Spinal cord (tissue), 9 donors: ENCODE measurements at regions not wholly inside any gene's neighbourhood (a gene's known extent, or its start where the extent isn't known, plus 50 kb on each side); places are given as distances from the start of the nearest gene placed in this dataset.
"Not testable (repeated sequence)": the region's sequence is repeated elsewhere in the genome, so short reads cannot be mapped to it uniquely, and the experiment has no call there.

Experiments used
- DNase-seq, 6 donors: peaks; one replicate each; pipeline versions ENCODE4 v3.0.0 to v3.0.0-alpha.2; 2013 to 2015; ENCODE audit warnings: low spot score in 6 of 6, low read depth in 4 of 6
- H3K27ac ChIP-seq: one replicate; pipeline ENCODE4 v1.5.1; 2013; ENCODE audit warnings: low read depth, low read length, control low read depth
- H3K27me3 ChIP-seq: one replicate; pipeline ENCODE4 v1.6.1; 2013; ENCODE audit warnings: low read length; ENCODE audit not compliant: control insufficient read depth, insufficient read depth
- H3K36me3 ChIP-seq: one replicate; pipeline ENCODE4 v1.6.1; 2013; ENCODE audit warnings: low read length; ENCODE audit not compliant: control insufficient read depth, insufficient read depth
- H3K4me1 ChIP-seq: one replicate; pipeline ENCODE4 v1.6.1; 2013; ENCODE audit warnings: low read length; ENCODE audit not compliant: control insufficient read depth, insufficient read depth
- H3K4me3 ChIP-seq: one replicate; pipeline ENCODE4 v1.5.1; 2013; ENCODE audit warnings: low read depth, low read length, control low read depth
- H3K9me3 ChIP-seq: one replicate; pipeline ENCODE4 v1.6.1; 2013; ENCODE audit warnings: low read length; ENCODE audit not compliant: control insufficient read depth, insufficient read depth
- WGBS: methylation state at CpG from one replicate; pipeline ENCODE4 v1.1.5; 2013; ENCODE audit warnings: missing lambda C conversion rate; ENCODE audit not compliant: insufficient coverage; 5-methylcytosine and 5-hydroxymethylcytosine counted together
- donor health status: healthy.

DNA sequence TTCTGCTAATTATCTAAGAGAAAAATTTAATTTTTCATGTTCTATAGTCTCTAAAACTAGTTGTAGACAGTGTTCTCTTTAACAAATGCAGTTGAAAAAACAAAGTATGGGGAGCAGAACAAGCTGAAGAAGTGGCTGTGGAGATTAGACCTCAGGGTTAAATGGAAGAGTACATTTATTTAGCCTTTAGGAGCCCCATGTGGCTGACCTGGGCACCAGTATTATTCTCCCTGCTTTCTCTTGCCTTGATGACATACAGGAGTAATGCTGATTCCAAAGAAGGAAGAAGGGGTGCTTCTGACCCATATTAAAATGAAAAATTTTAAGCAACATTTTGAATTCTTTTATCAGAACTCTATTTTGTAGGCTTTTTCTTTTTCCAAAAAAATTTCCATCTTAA, 312.3 kb upstream of the RIOK2 start:
- no peaks in the 10 kb centered on the region for H3K4me1 ChIP-seq
- H3K27ac ChIP-seq = no peak overlapping the region
- H3K4me3 ChIP-seq = no peak overlapping the region
- no peaks in the 10 kb centered on the region for H3K27me3 ChIP-seq
- H3K36me3 ChIP-seq = no peaks in the 10 kb centered on the region
- H3K9me3 ChIP-seq = no peaks in the 10 kb centered on the region
- DNase-seq = no peak

DNA sequence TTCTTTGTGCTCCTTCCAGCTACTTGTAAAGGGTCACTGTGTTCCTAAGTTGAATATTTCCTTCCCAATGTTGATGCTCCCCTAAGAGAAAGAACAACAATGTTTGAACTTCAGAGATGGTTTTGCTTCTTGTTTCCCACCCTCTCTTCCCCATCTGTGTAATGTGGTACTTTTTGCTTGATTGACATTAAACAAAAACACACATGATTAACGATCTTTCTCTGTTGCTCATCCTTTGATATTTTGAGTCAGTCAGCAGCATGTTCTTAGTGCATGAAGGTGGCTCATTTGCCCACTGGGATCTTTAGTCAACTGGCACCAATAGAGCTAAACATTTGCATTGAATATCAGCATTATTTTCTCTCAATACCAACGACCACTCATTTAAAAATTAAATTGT, 313.0 kb upstream of the RIOK2 start:
- DNase-seq = no peak
- no CpG with 5 or more reads among the region's 2 CpGs for WGBS

DNA sequence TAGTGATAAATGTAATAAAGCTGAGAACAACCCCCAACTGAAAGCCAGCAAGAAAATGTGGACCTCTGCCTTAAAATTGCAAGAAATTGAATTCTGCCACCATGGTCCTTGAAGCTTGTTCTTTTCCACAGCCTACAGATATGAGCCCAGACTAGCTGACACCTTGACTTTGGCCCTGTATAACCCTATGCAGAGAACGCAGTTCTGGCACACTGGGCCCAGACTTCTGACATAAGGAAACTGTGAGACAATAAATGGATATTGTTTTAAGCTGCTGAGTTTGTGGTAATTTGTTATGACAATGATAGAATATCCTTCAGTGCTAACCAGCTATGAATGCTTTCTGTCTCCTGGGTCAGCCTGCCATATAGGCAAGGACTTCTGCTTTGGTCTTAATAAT, 315.6 kb upstream of the RIOK2 start:
- WGBS = no CpG with 5 or more reads among the region's 1 CpG
- Histone ChIP-seq H3K27ac (no peak overlapping the region), H3K27me3 (no peaks in the 10 kb centered on the region), H3K36me3 (no peaks in the 10 kb centered on the region), H3K9me3 (no peaks in the 10 kb centered on the region), H3K4me3 (no peak overlapping the region), H3K4me1 (no peaks in the 10 kb centered on the region)
- DNase-seq = no peak

More for the DNA sequence above, 313.0 kb upstream of the RIOK2 start:
- no peaks in the 10 kb centered on the region for H3K4me1 ChIP-seq
- no peak overlapping the region for H3K27ac ChIP-seq
- no peaks in the 10 kb centered on the region for H3K36me3 ChIP-seq
- no peak overlapping the region for H3K4me3 ChIP-seq
- no peaks in the 10 kb centered on the region for H3K27me3 ChIP-seq
- H3K9me3 ChIP-seq = no peaks in the 10 kb centered on the region

DNA sequence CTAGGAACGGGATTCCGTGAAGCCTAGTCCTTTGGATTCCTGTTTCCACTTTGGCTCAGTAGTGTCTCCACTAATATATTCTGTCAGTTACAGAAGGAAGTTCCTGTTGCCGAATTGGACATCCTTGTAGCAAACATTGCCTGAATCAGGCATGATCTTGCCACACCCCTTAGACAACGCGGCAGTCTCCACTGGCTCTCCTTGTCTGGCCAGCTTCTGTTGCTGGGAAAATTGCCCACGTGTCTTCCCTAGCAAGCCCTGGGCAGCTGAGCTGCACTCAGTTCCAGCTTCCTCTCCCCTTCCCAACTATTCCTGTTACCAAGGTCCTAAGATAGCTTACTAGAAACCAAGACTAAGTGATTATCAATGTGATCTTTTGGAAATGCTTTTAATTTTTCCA, 316.6 kb upstream of the RIOK2 start:
- no peak overlapping the region for H3K4me3 ChIP-seq
- no peak overlapping the region for H3K27ac ChIP-seq
- DNase-seq = no peak
- H3K4me1 ChIP-seq = no peaks in the 10 kb centered on the region
- WGBS = 73% methylated on average over 4 of the region's 6 CpGs
- no peaks in the 10 kb centered on the region for H3K27me3 ChIP-seq
- no peaks in the 10 kb centered on the region for H3K9me3 ChIP-seq
- H3K36me3 ChIP-seq = no peaks in the 10 kb centered on the region

DNA sequence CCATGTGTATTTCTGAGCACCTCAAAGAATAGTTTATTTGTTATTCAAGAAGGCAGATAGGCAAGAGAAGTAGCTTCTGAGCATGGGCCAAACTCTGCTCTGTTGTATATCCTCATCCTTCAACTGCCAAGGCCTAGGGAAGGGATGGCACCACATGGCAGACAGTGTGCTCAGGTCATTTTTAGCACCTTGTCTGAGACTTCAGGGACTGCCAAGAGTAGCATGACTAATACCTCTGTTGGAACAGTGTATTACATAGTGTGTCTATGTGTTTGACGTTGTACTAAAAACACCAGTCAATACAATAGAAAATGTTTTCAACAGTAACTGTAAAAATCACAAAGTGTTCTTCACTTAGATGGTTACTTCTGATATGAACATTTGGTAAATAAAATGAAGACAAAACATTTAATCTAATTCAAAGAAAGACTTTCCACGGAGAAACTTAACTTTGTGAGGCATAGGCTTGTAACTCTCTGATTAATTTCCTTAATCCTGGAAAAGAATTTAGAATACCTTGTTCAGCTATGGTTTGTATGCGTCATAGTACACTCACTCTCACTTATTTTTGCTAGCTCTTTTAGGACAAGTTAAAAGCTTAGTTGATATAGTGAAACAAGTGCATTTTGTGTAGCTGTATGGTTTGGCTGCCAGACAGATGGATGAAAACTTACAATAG, 318.4 kb upstream of the RIOK2 start:
- H3K27me3 ChIP-seq = no peaks in the 10 kb centered on the region
- no peaks in the 10 kb centered on the region for H3K4me1 ChIP-seq
- H3K4me3 ChIP-seq = no peak overlapping the region
- no peaks in the 10 kb centered on the region for H3K9me3 ChIP-seq
- H3K27ac ChIP-seq = no peak overlapping the region
- no peak for DNase-seq
- H3K36me3 ChIP-seq = no peaks in the 10 kb centered on the region
- no CpG with 5 or more reads among the region's 3 CpGs for WGBS

DNA sequence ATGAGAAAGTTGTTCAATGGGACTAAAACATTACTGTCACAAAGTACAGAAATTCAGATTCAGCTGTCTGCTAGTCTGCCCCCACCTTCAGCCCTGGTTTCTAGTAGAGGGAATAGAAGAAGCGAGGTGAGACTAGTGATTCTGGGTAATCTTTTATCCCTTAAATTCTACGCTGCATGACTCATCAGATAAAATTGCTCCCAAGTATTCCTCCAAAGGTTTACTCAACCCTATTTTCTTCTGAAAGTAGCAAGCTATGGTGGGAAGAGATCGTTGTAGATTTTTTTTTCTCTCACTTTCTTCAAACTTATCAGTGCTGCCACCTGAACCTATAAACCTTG, 318.9 kb upstream of the RIOK2 start:
- Histone ChIP-seq H3K4me1 (no peaks in the 10 kb centered on the region), H3K27me3 (no peaks in the 10 kb centered on the region), H3K9me3 (no peaks in the 10 kb centered on the region), H3K4me3 (no peak overlapping the region), H3K27ac (no peak overlapping the region), H3K36me3 (no peaks in the 10 kb centered on the region)
- no CpG with 5 or more reads among the region's 3 CpGs for WGBS
- DNase-seq = no peak

DNA sequence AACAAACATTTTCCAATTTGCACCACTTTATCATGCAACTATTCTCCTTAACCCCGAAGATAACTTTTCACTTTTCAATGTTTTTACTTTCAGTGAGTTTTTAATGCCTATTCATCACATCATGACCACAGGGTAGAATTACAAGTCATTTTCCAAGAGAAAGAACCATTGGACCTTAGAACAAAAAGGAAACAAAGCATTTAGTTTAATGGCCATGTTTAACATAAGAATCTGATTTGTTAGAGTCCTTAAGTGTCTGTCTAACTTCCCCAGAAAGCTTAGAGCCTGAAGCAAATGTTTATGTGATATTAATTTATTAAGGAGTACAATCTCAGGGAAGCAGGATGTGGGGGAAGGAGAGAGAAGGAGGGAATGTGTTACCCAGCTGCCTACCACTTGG, 325.8 kb upstream of the RIOK2 start:
- Histone ChIP-seq H3K4me1 (no peaks in the 10 kb centered on the region), H3K4me3 (no peak overlapping the region), H3K9me3 (no peaks in the 10 kb centered on the region), H3K27me3 (no peaks in the 10 kb centered on the region), H3K36me3 (no peaks in the 10 kb centered on the region), H3K27ac (no peak overlapping the region)
- WGBS = 20% methylated on average over 1 of the region's 1 CpG
- peak in 1 of 6 donors; percentile 6 for DNase-seq

DNA sequence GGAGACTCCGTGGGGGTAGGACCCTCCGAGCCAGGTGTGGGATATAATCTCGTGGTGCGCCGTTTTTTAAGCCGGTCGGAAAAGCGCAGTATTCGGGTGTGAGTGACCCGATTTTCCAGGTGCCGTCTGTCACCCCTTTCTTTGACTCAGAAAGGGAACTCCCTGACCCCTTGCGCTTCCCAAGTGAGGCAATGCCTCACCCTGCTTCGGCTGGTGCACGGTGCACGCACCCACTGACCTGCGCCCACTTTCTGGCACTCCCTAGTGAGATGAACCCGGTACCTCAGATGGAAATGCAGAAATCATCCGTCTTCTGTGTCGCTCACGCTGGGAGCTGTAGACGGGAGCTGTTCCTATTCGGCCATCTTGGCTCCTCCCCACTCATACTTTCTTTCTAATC, 336.5 kb upstream of the RIOK2 start:
- H3K36me3 ChIP-seq, DNase-seq, H3K27ac ChIP-seq, H3K4me1 ChIP-seq, H3K27me3 ChIP-seq, H3K4me3 ChIP-seq, H3K9me3 ChIP-seq: not testable (repeated sequence)
- 94% methylated on average over 22 of the region's 22 CpGs for WGBS

DNA sequence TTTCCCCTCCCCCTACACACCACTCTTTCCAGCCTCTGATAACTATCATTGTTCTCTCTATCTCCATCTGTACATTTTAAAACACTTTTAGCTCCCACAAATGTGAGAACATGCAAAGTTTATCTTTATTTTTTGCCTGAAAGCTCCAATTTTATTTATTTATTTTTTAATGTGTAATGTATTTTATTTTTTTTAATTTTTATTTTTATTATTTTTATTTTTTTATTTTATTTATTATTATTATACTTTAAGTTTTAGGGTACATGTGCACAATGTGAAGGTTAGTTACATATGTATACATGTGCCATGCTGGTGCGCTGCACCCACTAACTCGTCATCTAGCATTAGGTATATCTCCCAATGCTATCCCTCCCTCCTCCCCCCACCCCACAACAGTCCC, 340.3 kb upstream of the RIOK2 start:
- H3K36me3 ChIP-seq, H3K27ac ChIP-seq, H3K27me3 ChIP-seq, H3K4me3 ChIP-seq, DNase-seq, H3K4me1 ChIP-seq, H3K9me3 ChIP-seq: not testable (repeated sequence)
- no CpG with 5 or more reads among the region's 2 CpGs for WGBS

DNA sequence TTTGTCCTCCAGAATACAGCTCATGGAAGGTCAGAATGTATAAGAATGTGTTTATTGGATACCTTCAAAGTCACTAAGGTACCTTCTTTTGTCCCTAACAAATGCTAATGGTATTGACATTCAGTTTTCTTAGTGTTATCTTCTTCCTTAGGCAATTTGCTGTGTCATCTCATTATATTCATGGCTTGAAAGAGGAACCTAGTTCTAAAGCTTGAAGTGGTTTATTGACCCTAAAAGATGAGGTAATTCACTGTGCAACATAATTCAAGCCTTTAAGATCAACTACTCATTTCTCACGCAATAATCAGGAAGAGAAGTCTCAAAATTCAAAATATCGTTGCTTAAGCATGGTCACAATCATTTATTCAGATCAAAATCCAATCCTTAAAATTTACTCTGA, 342.7 kb upstream of the RIOK2 start:
- WGBS = no CpG with 5 or more reads among the region's 2 CpGs
- Histone ChIP-seq H3K27ac (no peak overlapping the region), H3K9me3 (no peaks in the 10 kb centered on the region), H3K27me3 (no peaks in the 10 kb centered on the region), H3K4me3 (no peak overlapping the region), H3K4me1 (no peaks in the 10 kb centered on the region), H3K36me3 (no peaks in the 10 kb centered on the region)
- DNase-seq = no peak
